GM12891 (cell line): ENCODE measurements at regions not wholly inside any gene's neighbourhood (a gene's known extent, or its start where the extent isn't known, plus 50 kb on each side); places are given as distances from the start of the nearest gene placed in this dataset.

Source experiments
- POLR2A ChIP-seq: IDR thresholded peaks from 2 replicates; pipeline ENCODE4 v1.6.1; 2011; ENCODE audit warnings: low read depth, low read length, control low read depth
- SPI1 ChIP-seq: IDR thresholded peaks from 2 replicates; pipeline ENCODE4 v1.6.1; 2011; ENCODE audit warnings: low read depth, low read length, control low read depth
- TAF1 ChIP-seq: IDR thresholded peaks from 2 replicates; pipeline ENCODE4 v1.6.1; 2011; ENCODE audit warnings: low read depth, low read length, control low read depth

GRCh38 chr4:187491286-187491685 is 504.3 kb upstream of the ZFP42 start:
- TF ChIP-seq POLR2A, result no peak
- no peak for TF ChIP-seq TAF1
- TF ChIP-seq SPI1, result no peak
